Eye (tissue), 1 donor: ENCODE measurements at regions not wholly inside any gene's neighbourhood (a gene's known extent, or its start where the extent isn't known, plus 50 kb on each side); places are given as distances from the start of the nearest gene placed in this dataset.

Experiments used
- DNase-seq: peaks from one replicate; pipeline ENCODE4 v3.0.0-alpha.2; 2015

- DNase-seq, result peak; percentile 4
Measured at GRCh38 chr4:149296503-149296902, 519.1 kb downstream of the IQCM start.

GRCh38 chr4:149296084-149296483 is 519.6 kb downstream of the IQCM start:
- DNase-seq, result no peak

- no peak for DNase-seq
Measured at GRCh38 chr4:149294601-149295000, 521.0 kb downstream of the IQCM start.

- no peak for DNase-seq
Measured at GRCh38 chr4:149293046-149293649, 522.5 kb downstream of the IQCM start.

GRCh38 chr4:149292425-149293007 is 523.1 kb downstream of the IQCM start:
- DNase-seq, result no peak

GRCh38 chr4:149291463-149291862 is 524.2 kb downstream of the IQCM start:
- no peak for DNase-seq

GRCh38 chr4:149280806-149281205 is 534.8 kb downstream of the IQCM start:
- peak; percentile 70 for DNase-seq

- DNase-seq, result peak; percentile 45
Measured at GRCh38 chr4:149279776-149280175, 535.9 kb downstream of the IQCM start.

- DNase-seq, result peak; percentile 43
Measured at GRCh38 chr4:149279331-149279730, 536.3 kb downstream of the IQCM start.

GRCh38 chr4:149277705-149278104 is 537.9 kb downstream of the IQCM start:
- no peak for DNase-seq

- DNase-seq, result no peak
Measured at GRCh38 chr4:149269835-149270234, 545.8 kb downstream of the IQCM start.

GRCh38 chr4:149266301-149266700 is 549.3 kb downstream of the IQCM start:
- no peak for DNase-seq

GRCh38 chr4:149265645-149266044 is 550.0 kb downstream of the IQCM start:
- DNase-seq, result no peak

- peak; percentile 53 for DNase-seq
Measured at GRCh38 chr4:149264093-149264733, 551.4 kb downstream of the IQCM start.

GRCh38 chr4:149248191-149248764 is 567.4 kb downstream of the IQCM start:
- peak; percentile 31 for DNase-seq

GRCh38 chr4:149247164-149247563 is 568.5 kb downstream of the IQCM start:
- peak; percentile 6 for DNase-seq

GRCh38 chr4:149245333-149245732 is 570.3 kb downstream of the IQCM start:
- DNase-seq, result no peak

GRCh38 chr4:149238097-149238496 is 577.5 kb downstream of the IQCM start:
- DNase-seq, result no peak

- no peak for DNase-seq
Measured at GRCh38 chr4:149234798-149235197, 580.8 kb downstream of the IQCM start.

- DNase-seq, result no peak
Measured at GRCh38 chr4:149223659-149224058, 592.0 kb downstream of the IQCM start.

- DNase-seq, result no peak
Measured at GRCh38 chr4:149218672-149219071, 597.0 kb downstream of the IQCM start.

- no peak for DNase-seq
Measured at GRCh38 chr4:149214301-149214700, 601.3 kb downstream of the IQCM start.

- no peak for DNase-seq
Measured at GRCh38 chr4:149211876-149212275, 603.8 kb downstream of the IQCM start.
